G401 (cell line): ENCODE measurements at regions not wholly inside any gene's neighbourhood (a gene's known extent, or its start where the extent isn't known, plus 50 kb on each side); places are given as distances from the start of the nearest gene placed in this dataset.
A peak's percentile ranks its signal among the peaks of the same experiment; 100 is the strongest.

ENCODE experiments used
- DNase-seq: peaks from one replicate; pipeline ENCODE4 v3.0.0-alpha.2; 2015; ENCODE audit warnings: low spot score
- in situ Hi-C: cut with HindIII; loops from 2 replicates; pipeline ENCODE4 v1.10.0; 2016; ENCODE audit warnings: low sequenced_read_pairs, mixed read lengths

GRCh38 chr17:79186406-79186805 is 111.8 kb downstream of the ENGASE start:
- DNase-seq = no peak
- in situ Hi-C loops = no loop called here

DNA sequence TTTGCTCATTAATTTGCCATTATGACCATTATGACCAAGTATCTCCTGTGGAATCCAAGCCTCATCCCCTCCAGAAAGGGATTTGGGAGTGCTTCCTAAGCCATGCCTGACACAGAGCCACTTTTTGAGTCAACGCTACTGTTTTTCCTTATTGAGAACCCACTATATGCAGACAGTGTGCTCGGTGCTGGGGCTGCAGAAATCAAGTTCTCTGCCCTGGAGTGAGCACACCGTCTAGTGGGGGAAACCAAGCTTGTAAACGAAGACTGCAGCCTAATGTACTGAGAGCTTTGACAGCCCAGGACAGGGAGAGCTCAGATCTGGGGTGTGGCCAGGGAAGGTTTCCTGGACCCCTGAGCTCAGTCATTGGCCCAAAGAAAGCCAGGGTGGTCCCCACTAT is 111.0 kb downstream of the ENGASE start:
- no peak for DNase-seq
- in situ Hi-C loops = no loop called here

DNA sequence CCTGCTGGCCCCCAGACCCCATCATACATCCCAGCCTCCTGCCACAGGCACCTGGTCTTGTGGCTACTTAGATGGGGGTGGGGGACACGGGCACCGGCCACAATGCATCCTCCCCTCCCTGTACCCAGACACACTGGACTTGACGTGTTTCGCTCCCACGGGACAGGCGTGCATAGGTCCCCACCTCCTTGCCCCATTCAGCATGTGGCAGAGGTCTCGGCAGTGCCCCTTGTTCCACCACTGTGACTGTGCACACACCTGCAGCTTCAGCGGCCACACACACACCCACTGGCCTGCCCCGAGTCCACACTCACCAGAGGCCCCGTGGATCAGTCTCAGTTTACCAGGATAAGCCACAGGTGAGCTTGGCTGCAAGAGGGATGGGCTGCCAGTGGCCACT is 109.6 kb downstream of the ENGASE start:
- in situ Hi-C loops = no loop called here
- no peak for DNase-seq

- in situ Hi-C loops = no loop called here
- DNase-seq = no peak
Measured at GRCh38 chr17:79183293-79184158, 108.9 kb downstream of the ENGASE start.

- in situ Hi-C loops = no loop called here
Measured at GRCh38 chr17:79183043-79183292, 108.3 kb downstream of the ENGASE start.

DNA sequence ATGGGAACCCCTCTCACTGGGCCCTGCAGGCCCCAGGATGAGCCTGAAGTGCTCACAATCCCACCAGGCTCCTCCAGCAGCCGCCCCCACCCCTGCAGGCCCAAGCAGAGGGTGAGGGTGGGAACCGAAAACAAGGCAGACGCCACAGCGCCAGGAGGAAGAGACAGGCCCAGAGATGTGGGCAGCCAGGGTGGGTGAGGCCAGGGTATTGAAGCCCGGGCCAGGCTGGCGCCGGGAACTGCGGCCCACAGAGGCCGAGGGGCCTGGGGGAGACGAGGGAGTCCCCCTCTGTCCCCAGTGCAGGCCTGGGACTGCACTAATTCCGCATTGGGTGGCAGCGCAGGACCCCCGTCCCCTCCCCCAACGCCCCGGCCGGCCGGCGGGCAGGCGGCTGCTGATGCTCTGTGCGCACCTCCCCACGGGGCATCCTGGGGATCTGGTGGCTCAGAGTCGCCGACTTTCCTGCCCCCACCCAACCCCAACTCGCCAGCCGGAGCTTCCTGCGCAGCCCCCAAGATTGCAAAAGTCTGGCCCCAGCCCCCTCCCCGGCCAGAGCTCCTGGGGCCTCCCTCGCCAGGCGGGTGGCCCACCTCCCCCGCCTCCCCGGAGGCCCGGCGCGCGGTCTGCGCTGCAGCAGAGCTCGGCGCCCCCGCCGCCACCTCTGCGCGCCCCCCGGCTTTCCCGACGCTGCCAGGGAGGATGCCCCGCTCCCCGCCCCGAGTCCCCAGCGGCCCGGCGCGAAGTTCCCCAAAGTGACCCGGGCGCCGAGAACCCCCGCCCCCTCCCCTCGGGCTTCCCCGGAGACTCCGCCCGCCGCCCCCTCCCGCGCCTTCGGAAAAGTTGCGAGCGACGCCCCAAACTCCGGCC is 107.8 kb downstream of the ENGASE start:
- in situ Hi-C loops = no loop called here

More at GRCh38 chr17:79183043-79183292, 108.3 kb downstream of the ENGASE start:
- no peak for DNase-seq

GRCh38 chr17:79180358-79181005 is 105.9 kb downstream of the ENGASE start:
- in situ Hi-C loops = no loop called here
- DNase-seq = peak; percentile 38

More for the DNA sequence above, 107.8 kb downstream of the ENGASE start:
- DNase-seq = no peak

DNA sequence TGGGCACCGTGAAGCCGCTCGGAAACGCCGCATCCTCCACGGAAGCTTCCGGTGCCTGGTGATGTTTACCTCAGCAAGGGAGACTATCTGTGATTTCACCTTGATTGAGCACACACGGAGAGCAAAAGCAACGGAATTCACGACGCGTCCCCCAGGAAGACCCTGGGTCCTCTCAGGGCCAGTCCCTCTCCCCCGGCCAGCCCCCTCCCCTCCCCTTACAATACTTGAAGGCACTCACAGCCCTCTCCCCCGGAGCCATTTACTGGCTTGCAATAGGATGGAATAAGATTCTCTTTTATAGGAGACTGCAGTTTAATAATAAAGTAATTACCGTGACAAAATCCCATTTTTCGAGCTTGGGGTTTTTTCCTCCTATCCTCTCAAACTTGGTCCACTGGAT is 104.7 kb downstream of the ENGASE start:
- peak; percentile 43 for DNase-seq
- in situ Hi-C loops = no loop called here

DNA sequence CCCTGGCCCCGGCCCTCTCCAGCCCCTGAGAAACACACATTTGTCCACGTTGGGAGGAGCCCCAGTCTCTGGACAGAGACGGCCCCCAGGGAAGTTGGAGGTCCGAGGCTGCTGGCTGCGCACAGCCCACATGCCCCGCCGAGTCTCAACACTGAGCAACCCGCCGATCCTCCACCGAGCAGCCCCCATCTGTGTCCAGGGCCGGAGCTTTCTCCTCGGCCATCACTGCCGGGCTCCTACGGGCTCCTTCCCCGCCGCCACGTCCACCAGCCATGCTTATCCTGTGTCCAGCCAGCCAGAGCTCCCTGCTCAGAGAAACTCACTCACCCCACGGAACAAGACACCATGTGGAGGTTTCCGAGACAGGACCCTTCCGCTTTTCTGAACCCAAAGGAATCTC is 103.3 kb downstream of the ENGASE start:
- in situ Hi-C loops = no loop called here
- no peak for DNase-seq

DNA sequence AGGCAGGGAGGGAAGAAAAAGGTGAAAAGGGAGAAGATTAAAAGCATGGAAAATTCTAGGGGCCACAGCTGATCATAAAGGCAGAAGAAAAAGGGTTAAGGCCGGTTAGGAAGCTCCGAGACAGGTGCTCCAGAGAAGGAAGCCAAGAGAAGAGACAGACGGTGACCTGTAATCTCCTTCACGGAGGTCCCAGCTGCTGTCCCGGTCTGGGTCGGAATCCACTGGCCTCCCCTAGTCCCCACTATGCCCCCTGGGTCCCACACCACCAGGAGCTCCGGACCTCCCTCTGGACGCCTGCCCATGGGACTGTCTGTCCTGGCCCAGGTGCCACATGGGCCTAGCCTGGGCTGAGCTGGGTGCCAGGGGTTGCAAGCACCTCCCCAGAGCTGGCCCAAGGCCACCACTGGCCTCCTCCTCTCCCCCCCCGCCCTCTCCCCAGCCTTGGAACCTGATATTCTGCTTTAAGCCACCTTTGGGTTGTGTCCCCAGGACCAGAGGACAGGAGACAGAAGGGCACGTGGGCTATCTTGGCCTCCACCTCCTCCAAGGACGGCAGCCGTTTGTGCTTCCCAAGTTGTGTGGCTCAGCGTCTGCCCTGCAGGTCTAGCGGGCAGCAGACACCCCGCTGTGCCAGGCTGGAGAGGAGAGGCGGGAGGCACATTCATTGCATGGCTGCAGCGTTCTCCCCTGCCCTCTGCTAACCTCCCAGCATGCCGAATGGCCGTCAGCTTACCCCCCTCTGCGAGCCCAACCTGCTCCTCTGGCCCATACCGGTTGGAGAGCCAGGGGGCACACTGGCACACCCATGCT is 102.4 kb downstream of the ENGASE start:
- in situ Hi-C loops = no loop called here
- peak; percentile 72 for DNase-seq

GRCh38 chr17:79174905-79175856 is 100.6 kb downstream of the ENGASE start:
- in situ Hi-C loops = no loop called here
- no peak for DNase-seq

- no peak for DNase-seq
- in situ Hi-C loops = no loop called here
Measured at GRCh38 chr17:79174193-79174765, 99.7 kb downstream of the ENGASE start.

GRCh38 chr17:79171188-79171587 is 96.6 kb downstream of the ENGASE start:
- in situ Hi-C loops = no loop called here
- DNase-seq = peak; percentile 68

- in situ Hi-C loops = no loop called here
Measured at GRCh38 chr17:79169861-79170260, 95.2 kb downstream of the ENGASE start.

DNA sequence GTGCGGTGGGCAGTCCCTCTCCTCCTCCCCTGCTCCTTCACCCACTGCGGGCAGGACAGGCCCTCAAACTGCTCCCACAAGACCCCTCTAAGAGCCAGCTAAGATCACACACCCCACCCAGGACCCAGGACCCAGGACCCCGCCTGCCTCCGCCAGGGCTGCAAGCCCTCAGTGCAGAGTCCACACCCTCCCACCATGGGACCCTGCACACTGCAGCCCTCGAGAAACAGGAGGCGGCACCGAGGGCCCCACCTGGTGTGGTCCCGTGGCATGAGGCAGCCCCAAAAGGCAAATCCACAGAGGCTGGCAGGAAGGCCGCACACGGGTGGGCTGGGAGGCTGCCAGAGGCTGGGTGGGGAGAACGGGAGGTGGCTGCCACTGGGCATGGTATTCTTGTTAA is 94.7 kb downstream of the ENGASE start:
- no peak for DNase-seq
- in situ Hi-C loops = no loop called here

More at GRCh38 chr17:79169861-79170260, 95.2 kb downstream of the ENGASE start:
- no peak for DNase-seq

DNA sequence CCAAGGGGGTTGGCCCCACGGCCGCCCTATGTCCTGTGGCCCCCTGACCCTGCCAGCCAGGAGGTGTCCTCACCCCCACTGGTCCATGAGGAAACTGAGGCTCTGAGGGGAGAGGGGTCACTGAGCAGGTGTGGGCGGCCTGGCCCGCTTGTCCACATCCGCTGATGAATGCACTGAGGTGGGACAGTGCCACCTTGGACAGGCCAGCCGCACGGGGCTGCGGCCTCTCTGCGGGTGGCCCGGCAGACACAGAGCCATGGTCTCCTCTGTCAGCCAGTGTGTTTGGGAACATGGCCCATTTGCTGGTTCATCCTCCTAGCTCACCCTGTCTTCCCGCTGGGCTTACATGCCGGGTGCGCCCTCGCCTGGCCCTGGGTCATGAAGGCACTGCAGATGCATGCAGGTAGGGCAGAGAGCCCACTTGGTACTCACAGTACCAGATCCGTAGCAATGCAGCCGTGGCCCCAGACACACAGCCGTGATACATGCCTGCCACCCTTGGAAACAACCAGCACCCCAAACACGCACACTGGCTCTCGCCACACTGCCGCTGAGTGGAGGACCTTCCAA is 93.9 kb downstream of the ENGASE start:
- in situ Hi-C loops = no loop called here
- peak; percentile 64 for DNase-seq

GRCh38 chr17:79167486-79167885 is 92.9 kb downstream of the ENGASE start:
- no peak for DNase-seq
- in situ Hi-C loops = no loop called here
